Eye (tissue), 1 donor: ENCODE measurements at regions not wholly inside any gene's neighbourhood (a gene's known extent, or its start where the extent isn't known, plus 50 kb on each side); places are given as distances from the start of the nearest gene placed in this dataset.
A peak's percentile ranks its signal among the peaks of the same experiment; 100 is the strongest.

Experiments
- DNase-seq: peaks from one replicate; pipeline ENCODE4 v3.0.0-alpha.2; 2015

GRCh38 chr11:39288011-39288410 lies 2171.4 kb downstream of the LRRC4C start:
- no peak for DNase-seq

DNA sequence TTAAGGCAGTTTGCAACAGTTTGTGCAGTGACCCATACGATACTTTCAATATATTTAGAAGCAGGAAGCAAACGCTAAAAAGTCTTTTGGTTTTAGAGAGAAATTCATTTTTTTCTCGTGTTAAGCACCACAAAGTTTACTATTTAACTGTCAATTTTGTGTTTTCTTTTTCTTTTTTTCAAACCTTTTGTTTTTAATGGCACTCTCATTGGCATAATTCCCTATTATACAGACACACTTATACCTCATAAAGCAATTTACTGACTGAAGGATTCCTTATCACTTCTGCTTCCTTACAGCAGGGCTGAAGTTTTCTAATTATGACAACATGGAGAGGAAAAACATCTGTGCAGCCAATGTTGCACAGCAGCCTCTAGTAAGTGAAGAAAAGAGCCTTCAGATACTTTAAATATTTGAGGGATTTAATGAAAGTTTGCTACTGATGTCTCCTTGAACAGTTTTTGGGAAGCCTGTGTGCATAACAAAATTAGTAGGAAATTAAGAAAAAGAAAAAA lies 2191.2 kb downstream of the LRRC4C start:
- DNase-seq, result no peak

GRCh38 chr11:39255648-39256047 lies 2203.8 kb downstream of the LRRC4C start:
- DNase-seq, result no peak

DNA sequence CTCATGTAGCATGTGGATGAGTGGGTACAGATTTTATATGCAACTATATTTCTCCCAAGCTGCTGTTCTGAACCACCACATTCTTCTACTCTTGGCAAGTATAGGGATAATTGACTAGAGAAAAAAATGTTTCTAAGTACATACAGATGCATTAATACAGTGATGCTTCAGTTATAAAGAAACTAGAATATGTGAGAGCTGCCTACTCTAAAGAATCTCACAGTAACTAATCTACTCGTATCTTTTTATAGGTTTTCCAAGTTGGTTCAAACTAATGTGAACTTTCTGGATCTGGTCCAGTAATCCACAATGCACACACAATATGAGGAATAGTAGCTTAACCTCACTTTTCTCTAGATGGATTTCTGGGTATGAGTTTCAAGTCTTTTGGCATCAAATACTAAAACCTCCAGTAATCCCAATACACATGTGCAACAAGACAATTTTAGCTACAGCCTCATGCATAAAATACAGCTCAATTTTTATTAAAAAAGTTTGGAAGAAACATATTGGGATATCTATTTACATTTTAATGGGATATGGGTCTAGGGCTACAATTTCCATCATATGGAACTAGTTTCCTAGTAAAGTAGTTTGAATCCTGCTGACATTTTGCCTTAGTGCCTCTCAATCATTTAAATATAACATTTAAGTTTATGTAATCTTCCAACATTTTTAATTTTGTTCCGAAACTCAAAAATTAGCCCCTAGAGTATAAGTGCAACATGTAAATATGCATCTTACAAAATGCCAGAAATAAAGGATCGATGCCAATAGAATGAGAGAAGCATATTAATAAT lies 2209.7 kb downstream of the LRRC4C start:
- peak; percentile 20 for DNase-seq

DNA sequence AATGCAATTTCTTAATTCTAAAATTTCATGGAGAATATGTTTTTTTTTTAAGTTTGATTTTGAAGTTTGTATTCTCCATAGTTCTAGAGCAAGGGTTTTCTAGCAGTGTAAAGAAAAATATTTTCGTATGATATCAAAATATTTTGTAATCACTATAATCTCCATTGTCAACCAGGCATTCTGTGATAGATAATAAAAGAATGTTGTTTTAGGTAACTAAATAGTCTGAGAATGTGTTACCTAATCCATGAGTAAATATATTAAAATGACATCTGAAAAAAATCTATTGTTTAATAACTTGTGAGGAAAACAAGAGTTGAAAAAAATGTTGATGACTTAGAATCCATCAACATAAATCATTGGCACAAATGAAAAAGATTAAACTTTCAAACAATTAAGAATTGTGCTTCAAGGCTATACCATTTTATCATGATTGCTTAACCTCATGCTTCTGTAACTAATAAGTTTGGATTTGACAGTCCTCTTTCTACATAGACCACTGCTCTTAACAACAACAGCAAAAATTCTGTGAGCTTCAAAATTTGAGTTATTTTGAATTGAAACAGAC lies 2211.8 kb downstream of the LRRC4C start:
- no peak for DNase-seq

DNA sequence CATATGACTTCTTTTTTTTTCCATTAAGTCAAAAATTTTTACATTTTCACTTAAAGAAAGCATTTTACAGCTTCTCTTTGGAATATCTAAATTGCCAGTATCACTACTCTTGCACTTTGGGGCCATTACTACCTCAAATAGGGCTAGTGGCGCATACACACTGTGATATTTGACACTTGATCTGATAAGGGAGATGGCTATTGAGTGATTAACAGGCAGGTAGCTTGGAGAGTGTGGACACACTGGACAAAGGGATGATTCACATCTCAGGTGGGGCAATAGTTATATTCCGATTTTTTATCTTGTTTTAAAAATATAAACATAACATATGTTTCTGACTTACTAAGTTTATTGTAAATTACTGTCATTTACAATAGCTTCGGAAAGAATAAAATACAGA lies 2219.9 kb downstream of the LRRC4C start:
- no peak for DNase-seq

DNA sequence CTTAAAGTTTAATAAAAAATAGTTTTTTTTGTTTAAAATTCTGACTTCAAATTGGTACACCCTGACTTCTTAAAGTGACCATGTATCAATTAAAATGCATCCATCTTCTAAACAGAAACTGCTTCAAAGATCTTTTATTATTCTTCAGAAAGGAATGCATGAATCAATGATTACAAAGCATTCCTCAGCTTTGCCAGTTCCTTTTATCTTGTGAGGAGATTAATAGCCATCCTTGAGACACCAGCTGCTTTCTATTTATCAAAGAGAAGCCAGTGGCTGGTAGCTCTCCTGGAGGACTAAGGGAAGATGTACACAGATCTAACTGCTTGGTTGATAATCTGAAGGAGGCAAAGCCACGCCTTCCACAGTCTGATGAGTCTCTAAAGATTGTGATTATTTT lies 2222.5 kb downstream of the LRRC4C start:
- no peak for DNase-seq

DNA sequence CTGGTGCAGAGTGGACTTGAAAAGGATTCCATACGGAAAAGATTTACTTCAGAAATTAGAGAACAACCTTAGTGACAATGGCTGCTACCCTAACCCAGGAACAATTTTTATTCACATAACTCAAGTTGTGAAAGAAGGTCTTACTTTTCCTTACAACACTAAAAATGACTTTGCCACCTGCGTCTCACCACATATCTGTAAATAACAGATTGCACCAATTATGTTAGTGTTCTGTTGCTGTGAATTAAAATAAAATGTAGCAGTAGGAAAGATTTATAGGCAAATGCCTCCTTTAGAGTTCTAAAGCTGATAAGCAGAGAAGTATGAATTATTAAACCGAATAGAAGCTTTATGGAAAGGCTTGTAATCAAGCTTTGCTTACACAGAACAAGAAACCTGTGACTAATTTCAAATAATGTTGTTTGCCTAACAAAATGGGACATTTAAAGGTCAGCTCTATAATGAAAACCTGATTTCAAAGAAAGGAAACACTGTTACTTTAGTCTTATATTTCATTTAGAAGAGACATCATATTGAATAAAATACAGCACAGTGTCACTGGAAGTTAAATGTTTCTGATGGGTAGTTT lies 2237.8 kb downstream of the LRRC4C start:
- no peak for DNase-seq

DNA sequence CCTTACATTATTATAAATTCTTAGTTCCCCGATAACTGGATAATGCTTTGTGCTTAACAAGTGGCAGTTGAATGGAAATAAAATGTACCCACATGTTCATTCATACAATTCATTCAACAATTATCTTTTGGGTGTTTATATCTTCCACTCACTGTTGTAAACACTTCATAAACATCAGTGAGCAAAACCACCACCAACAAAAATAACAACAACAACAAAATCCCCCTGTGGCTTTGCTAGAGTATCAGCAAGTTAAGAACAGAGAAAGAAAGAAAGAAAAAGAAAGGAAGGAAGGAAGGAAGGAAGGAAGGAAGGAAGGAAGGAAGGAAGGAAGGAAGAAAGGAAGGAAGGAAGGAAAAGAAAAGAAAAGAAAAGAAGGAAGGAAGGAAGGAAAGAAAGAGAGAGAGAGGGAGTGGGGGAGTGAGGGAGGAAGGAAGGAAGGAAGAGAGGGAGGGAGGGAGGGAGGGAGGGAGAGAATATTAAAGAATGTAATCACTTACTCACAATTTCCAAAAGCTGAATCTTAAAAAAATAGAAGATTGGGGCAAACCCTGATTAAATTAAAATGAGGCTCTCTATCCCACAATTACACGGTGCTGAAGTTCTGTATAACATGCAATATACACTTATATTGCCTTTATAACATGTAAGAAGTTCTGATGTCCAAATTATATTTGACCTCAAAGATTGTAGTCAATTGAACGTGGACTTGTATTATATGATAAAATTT lies 2238.8 kb downstream of the LRRC4C start:
- DNase-seq, result no peak

DNA sequence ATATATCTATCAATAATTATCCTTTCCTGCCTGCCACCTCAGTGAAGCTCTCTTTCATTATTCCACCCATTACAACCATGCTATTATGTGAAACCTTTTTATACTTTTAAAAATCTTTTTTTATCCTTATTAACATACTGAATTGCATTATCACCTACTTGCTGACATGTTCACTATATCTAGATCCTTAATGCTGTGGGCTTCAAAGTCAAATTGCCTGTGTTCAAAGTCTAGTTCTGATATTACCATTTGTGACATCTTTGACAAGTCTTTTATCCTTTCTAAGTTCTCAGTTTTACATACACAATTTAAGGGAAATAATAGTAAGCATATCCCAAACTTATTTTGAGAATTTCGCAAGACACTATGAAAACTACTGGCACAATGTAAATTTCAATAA lies 2239.4 kb downstream of the LRRC4C start:
- DNase-seq, result no peak

DNA sequence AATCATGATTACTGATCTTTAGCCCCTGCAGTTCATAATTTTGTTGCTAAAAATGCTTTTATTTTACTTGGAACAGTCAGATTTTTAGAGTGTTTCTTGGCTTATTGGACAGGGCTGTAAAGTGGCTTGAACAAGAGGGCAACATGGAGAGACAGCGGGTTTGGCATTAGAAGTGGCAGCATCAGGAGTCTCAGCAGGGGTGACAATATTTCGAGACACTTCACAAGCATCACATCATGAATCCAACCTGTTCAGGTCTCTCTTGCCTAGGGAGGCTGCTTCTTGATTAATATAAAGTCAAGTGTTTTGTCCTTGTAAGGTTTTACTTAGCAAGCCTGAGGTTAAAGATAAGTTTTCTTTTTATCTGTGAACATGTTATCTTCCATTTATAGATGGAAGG lies 2249.5 kb downstream of the LRRC4C start:
- no peak for DNase-seq

- DNase-seq, result no peak
These were observed 2254.0 kb downstream of the LRRC4C start for GRCh38 chr11:39205236-39205995.

- DNase-seq, result no peak
These were observed 2266.8 kb downstream of the LRRC4C start for GRCh38 chr11:39192671-39193070.

GRCh38 chr11:39190751-39191150 lies 2268.7 kb downstream of the LRRC4C start:
- DNase-seq, result no peak

GRCh38 chr11:39177678-39178077 lies 2281.8 kb downstream of the LRRC4C start:
- DNase-seq, result no peak

DNA sequence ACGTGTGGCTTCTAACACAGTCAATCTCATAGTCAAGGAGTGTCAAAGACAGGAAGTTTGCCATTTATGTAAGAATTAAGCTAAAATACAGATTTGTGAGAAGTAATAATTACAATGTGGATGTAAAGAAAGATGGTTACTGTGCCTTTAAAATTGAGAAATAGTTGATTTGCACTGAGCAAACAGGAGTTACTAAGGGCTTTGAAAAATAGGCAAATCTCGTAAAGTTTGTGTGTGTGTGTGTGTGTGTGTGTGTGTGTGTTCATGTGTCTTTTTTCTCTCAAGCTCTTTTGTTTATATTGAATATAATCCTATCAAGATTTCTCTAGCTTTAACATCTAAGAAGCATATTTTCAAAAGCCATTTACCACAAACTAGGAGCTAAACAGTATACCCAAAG lies 2284.5 kb downstream of the LRRC4C start:
- no peak for DNase-seq

- DNase-seq, result no peak
These were observed 2285.3 kb downstream of the LRRC4C start for GRCh38 chr11:39174196-39174595.

DNA sequence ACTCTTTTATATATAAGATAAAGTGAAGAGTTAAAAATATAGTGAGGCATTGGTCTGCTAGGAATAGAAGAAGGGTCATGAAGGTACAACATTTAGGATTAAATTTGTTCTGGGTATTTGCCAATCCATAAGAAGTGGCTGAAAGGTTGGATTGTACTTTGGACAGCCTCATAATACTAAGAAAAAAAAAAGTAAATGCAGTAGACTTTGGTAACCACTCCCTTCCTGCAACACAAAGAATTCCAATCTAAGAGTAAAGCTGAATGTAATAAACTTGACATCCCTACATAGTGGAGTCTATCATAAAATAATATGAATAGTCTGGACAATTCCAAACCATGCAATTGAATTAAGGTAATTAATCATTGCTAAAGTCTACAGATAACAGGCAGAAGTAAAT lies 2294.4 kb downstream of the LRRC4C start:
- DNase-seq, result no peak

DNA sequence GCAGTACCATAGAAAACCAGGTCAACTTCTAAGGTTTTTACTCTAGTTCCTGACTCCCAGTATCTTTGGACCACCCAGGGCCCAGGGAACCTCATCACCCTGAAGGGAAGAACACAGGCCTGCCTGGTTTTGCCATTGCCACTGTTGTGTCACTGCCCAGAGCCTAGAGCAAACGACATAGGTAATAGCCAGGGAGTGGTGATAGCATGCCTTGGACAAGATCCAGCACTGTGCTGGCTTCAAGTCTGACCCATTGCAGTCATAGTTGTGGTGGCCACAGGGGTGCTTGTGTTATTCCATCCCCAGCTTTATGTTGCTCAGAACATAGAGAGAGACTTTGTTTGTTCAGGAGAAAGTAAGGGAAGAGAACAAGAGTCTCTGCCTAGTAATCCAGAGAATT lies 2310.2 kb downstream of the LRRC4C start:
- no peak for DNase-seq

DNA sequence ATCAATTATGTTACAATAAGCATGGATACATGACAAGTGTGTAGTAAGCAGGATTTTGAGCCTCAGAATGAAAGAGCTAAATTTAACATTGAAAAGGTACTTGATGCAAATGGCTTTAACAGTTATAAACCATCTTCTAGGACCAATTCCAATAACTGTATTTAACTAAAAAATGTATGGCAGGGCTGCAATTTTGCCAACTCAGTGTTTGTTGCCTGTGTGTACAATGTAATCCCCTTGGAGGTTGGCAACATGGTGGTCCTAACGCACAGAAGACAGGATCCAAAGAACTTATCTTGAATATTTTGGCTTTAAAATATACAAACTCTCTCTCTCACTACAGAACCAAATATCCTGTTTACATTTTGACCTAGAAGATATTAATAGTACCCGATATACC lies 2314.1 kb downstream of the LRRC4C start:
- no peak for DNase-seq

GRCh38 chr11:39144351-39145130 lies 2314.9 kb downstream of the LRRC4C start:
- no peak for DNase-seq

- no peak for DNase-seq
These were observed 2319.9 kb downstream of the LRRC4C start for GRCh38 chr11:39139581-39139980.
